ENCODE measurements at regions not wholly inside any gene's neighbourhood (a gene's known extent, or its start where the extent isn't known, plus 50 kb on each side); places are given as distances from the start of the nearest gene placed in this dataset.

DNA sequence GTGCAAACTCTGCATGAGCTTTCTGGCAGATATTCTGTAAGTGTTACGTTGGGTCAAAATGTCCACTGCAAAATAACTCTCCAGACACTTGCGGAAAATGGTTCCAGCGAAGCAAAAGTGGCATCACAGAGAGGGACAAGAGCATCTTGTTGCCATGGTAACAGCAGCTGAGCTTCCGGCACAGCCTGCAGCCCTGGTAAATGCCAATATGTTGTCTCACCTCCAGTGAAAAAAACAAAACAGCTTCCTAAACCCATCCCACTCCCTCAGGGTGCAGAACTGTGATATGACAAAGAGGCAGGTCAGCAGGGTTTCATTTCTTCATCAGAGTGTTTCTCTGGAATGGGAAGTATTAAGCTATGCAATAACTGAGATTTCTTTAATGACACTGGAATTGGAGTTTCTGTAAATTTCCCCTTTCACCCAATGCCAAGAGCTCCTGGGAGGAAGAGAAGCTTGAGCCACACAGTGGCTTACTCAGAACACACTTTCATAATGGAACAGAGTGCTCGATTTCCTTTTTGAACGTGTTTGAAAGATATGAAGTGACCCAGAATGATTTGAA lies 65.6 kb downstream of the FOXI2 start:
- no peak overlapping the region for H3K4me2 ChIP-seq (ENCODE audit: insufficient read depth in 1 of 2, low read depth in 2 of 2, low read length in 2 of 2)
- H3K27me3 ChIP-seq (replicated peaks in 1 of 4; ENCODE audit: control insufficient read depth in 3 of 4, extremely low read depth in 1 of 4, insufficient read depth in 3 of 4, low read length in 3 of 4), result no peaks in the 10 kb centered on the region
- H3K14ac ChIP-seq (ENCODE audit: insufficient read length), result no peak overlapping the region
- H3K4me1 ChIP-seq (replicated peaks in 1 of 4; ENCODE audit: control insufficient read depth in 3 of 4, insufficient read depth in 4 of 4, low read length in 3 of 4), result no peaks in the 10 kb centered on the region
- H2BK15ac ChIP-seq (ENCODE audit: low read length), result no peak overlapping the region
- no peak overlapping the region for H2BK20ac ChIP-seq (ENCODE audit: low read length)
- ChIA-PET POLR2A (ENCODE audit: partially characterized antibody) (no interaction called here), CTCF (ENCODE audit: partially characterized antibody) (interaction anchor here (0.8 to 3.5 kb wide), 6 partner anchors 9 to 233 kb away, joined by 3 to 11 read pairs (median 4); no protein-coding TSS in a partner anchor)
- H3K36me3 ChIP-seq (ENCODE audit: control insufficient read depth in 2 of 4, insufficient read depth in 4 of 4, low read length in 3 of 4), result no peaks in the 10 kb centered on the region
- no peak overlapping the region for H3K4ac ChIP-seq (replicated peaks; ENCODE audit: insufficient read length, low read depth, low read length)
- no peak overlapping the region for H2BK120ac ChIP-seq (replicated peaks; ENCODE audit: low read depth, low read length)
- H3K9me3 ChIP-seq (ENCODE audit: insufficient read depth in 2 of 2, low read depth in 1 of 2, low read length in 1 of 2), result no peaks in the 10 kb centered on the region; a peak in 1 of 4 replicates
- WGBS, 2 experiments (ENCODE audit: extremely low coverage in 1 of 2, insufficient coverage in 1 of 2, insufficient read length in 1 of 2, insufficient replicate concordance in 2 of 2, low coverage in 1 of 2, low lambda C conversion rate in 2 of 2, missing lambda C conversion rate in 1 of 2), result 88% methylated on average over 6 of the region's 6 CpGs; no CpG with 5 or more reads in 1 of the 2 experiments
- no peak overlapping the region for H2BK5ac ChIP-seq (ENCODE audit: low read depth, low read length)
- no peak overlapping the region for H2AFZ ChIP-seq (ENCODE audit: low read length)
- no peaks in the 10 kb centered on the region for H3K79me2 ChIP-seq (ENCODE audit: control insufficient read depth in 1 of 2, insufficient read depth in 2 of 2, low read length in 2 of 2)
- no peak overlapping the region for H2AK5ac ChIP-seq (ENCODE audit: low read depth, low read length)
- DNase-seq (ENCODE audit: low read depth in 1 of 2, low spot score in 2 of 2), result no peak
- no peak overlapping the region for H3K23ac ChIP-seq (ENCODE audit: insufficient read length)
- H2BK12ac ChIP-seq (ENCODE audit: low read depth, low read length), result no peak overlapping the region
- no peak overlapping the region for H4K91ac ChIP-seq (replicated peaks; ENCODE audit: insufficient read length, low read length)
- no peak overlapping the region for H3K27ac ChIP-seq (ENCODE audit: low read depth, low read length)
- no peaks in the 10 kb centered on the region for H3K23me2 ChIP-seq (ENCODE audit: low read depth, low read length)
- no peak overlapping the region for H3K4me3 ChIP-seq (ENCODE audit: extremely low read depth in 1 of 4, insufficient read depth in 2 of 4, low read depth in 3 of 4, low read length in 4 of 4)
- no peak overlapping the region for H4K8ac ChIP-seq (ENCODE audit: extremely low read depth, insufficient read depth, low read length)
- H3K18ac ChIP-seq (ENCODE audit: extremely low read depth, low read length), result no peak overlapping the region
- no peak overlapping the region for H3K9ac ChIP-seq (replicated peaks in 1 of 4; ENCODE audit: extremely low read depth in 1 of 4, low read depth in 3 of 4, low read length in 3 of 4)
- no peaks in the 10 kb centered on the region for H3K79me1 ChIP-seq (ENCODE audit: low read depth, low read length)
- no peak overlapping the region for H3K56ac ChIP-seq (replicated peaks; ENCODE audit: insufficient read length, low read depth, low read length)
- no peak for FAIRE-seq
- H4K5ac ChIP-seq (ENCODE audit: insufficient read length, low read depth, low read length), result no peak overlapping the region
- H4K20me1 ChIP-seq (replicated peaks in 1 of 2; ENCODE audit: control insufficient read depth in 1 of 2, insufficient read depth in 2 of 2, low read length in 2 of 2), result no peaks in the 10 kb centered on the region
- TF ChIP-seq, protein P1, sequence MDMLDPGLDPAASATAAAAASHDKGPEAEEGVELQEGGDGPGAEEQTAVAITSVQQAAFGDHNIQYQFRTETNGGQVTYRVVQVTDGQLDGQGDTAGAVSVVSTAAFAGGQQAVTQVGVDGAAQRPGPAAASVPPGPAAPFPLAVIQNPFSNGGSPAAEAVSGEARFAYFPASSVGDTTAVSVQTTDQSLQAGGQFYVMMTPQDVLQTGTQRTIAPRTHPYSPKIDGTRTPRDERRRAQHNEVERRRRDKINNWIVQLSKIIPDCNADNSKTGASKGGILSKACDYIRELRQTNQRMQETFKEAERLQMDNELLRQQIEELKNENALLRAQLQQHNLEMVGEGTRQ (IDR thresholded peaks at IDR 0.05; ENCODE audit: low read length), result no peak
- TF ChIP-seq NRF1 (IDR thresholded peaks at IDR 0.05; ENCODE audit: low read depth, low read length) (no peak), TCF12 (IDR thresholded peaks at IDR 0.05; ENCODE audit: low read depth, low read length) (no peak), KDM1A (IDR thresholded peaks at IDR 0.05; ENCODE audit: borderline replicate concordance, low read length) (no peak), KDM5A (IDR thresholded peaks at IDR 0.05; ENCODE audit: low read length) (no peak), NANOG (IDR thresholded peaks at IDR 0.05; ENCODE audit: insufficient read depth, low read depth, low read length, poor library complexity, severe bottlenecking) (no peak), EGR1 (IDR thresholded peaks at IDR 0.05; ENCODE audit: borderline replicate concordance, low read depth, low read length) (no peak), CREB1 (IDR thresholded peaks at IDR 0.05) (no peak), TAF7 (optimal IDR thresholded peaks at IDR 0.05; ENCODE audit: borderline replicate concordance, low read depth, low read length) (no peak), RAD21 (IDR thresholded peaks at IDR 0.05 in 1 of 2, conservative IDR thresholded peaks at IDR 0.05 in 1 of 2; ENCODE audit: low read depth in 2 of 2, low read length in 2 of 2) (no peak)
- TF ChIP-seq, protein P2, sequence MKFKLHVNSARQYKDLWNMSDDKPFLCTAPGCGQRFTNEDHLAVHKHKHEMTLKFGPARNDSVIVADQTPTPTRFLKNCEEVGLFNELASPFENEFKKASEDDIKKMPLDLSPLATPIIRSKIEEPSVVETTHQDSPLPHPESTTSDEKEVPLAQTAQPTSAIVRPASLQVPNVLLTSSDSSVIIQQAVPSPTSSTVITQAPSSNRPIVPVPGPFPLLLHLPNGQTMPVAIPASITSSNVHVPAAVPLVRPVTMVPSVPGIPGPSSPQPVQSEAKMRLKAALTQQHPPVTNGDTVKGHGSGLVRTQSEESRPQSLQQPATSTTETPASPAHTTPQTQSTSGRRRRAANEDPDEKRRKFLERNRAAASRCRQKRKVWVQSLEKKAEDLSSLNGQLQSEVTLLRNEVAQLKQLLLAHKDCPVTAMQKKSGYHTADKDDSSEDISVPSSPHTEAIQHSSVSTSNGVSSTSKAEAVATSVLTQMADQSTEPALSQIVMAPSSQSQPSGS (IDR thresholded peaks at IDR 0.05; ENCODE audit: low read length), result no peak
